ENCODE measurements at regions not wholly inside any gene's neighbourhood (a gene's known extent, or its start where the extent isn't known, plus 50 kb on each side); places are given as distances from the start of the nearest gene placed in this dataset.

DNA sequence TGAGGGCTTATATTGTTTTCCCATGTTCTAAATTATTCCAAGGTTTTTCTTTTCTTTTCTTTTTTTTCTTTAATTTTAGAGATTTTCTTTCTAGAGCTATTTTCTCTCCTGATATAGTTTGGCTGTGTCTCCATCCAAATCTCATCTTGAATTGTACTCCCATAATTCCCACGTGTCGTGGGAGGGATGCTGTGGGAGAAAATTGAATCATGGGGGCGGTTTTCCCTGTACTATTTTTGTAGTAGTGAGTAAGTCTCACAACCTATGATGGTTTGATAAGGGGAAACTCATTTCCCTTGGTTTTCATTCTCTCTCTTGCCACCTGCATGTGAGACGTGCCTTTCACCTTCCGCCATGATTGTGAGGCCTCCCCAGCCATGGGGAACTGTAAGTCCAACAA is 1906.4 kb upstream of the PRR20A start:
- TF ChIP-seq, protein P1, sequence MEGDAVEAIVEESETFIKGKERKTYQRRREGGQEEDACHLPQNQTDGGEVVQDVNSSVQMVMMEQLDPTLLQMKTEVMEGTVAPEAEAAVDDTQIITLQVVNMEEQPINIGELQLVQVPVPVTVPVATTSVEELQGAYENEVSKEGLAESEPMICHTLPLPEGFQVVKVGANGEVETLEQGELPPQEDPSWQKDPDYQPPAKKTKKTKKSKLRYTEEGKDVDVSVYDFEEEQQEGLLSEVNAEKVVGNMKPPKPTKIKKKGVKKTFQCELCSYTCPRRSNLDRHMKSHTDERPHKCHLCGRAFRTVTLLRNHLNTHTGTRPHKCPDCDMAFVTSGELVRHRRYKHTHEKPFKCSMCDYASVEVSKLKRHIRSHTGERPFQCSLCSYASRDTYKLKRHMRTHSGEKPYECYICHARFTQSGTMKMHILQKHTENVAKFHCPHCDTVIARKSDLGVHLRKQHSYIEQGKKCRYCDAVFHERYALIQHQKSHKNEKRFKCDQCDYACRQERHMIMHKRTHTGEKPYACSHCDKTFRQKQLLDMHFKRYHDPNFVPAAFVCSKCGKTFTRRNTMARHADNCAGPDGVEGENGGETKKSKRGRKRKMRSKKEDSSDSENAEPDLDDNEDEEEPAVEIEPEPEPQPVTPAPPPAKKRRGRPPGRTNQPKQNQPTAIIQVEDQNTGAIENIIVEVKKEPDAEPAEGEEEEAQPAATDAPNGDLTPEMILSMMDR (conservative IDR thresholded peaks at IDR 0.05; ENCODE audit: low read depth, low read length) = no peak
- no peak for TF ChIP-seq EZH2phosphoT487 (IDR thresholded peaks at IDR 0.05; ENCODE audit: borderline replicate concordance, low read length)

Data from PC-3 (cell line).